B cell (primary cell): ENCODE measurements at regions not wholly inside any gene's neighbourhood (a gene's known extent, or its start where the extent isn't known, plus 50 kb on each side); places are given as distances from the start of the nearest gene placed in this dataset.

Source experiments
- EZH2 ChIP-seq: IDR thresholded peaks from 2 replicates; pipeline ENCODE4 v1.6.1; 2012; ENCODE audit warnings: borderline replicate concordance, low read depth, mild to moderate bottlenecking, moderate library complexity, low read length; ENCODE audit not compliant: insufficient read depth, poor library complexity, severe bottlenecking
- TF ChIP-seq, protein P1 (sequence below): fragments of 200-600 bp; IDR thresholded peaks from one replicate; pipeline ENCODE4 v1.8.0; 2022; ENCODE audit warnings: antibody characterized with exemption, mild to moderate bottlenecking

DNA sequence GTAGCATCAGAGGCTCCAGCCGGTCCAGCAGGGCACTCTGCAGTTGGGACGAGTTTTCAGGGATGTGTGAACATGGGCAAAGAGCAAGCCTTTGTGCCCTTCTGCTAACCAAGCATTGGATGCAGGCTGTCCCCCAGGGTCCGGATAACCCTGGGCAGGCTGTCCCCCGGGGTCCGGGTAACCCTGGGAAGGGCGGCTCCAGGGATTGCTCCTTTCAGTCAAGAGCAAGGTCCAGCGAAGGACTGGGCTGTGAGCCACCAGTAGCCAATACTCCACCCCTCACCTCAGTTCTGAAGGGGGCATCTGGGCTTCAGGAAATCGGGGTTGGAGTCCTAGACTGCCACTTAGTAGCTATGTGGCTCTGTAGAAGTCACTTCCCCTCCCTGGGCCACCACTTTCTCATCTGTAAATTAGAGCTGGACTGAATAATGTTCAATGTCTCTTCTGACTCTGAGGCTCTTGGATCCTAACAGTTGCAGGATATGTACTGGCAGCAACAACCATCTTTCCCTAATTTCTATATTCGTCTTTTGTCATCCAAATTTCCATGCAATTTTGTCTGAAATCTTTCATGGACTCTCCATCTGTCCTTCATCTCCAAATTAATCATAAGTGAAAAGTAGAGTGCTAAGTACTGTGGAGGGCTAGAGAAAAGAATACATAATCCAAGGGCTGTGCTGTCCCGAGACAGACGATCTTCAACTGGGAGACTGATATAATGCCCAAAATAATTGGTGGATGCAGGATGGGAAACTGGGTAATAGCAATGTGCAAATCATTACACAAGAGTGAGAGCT lies 137.4 kb upstream of the NTF3 start:
- TF ChIP-seq, protein P1, sequence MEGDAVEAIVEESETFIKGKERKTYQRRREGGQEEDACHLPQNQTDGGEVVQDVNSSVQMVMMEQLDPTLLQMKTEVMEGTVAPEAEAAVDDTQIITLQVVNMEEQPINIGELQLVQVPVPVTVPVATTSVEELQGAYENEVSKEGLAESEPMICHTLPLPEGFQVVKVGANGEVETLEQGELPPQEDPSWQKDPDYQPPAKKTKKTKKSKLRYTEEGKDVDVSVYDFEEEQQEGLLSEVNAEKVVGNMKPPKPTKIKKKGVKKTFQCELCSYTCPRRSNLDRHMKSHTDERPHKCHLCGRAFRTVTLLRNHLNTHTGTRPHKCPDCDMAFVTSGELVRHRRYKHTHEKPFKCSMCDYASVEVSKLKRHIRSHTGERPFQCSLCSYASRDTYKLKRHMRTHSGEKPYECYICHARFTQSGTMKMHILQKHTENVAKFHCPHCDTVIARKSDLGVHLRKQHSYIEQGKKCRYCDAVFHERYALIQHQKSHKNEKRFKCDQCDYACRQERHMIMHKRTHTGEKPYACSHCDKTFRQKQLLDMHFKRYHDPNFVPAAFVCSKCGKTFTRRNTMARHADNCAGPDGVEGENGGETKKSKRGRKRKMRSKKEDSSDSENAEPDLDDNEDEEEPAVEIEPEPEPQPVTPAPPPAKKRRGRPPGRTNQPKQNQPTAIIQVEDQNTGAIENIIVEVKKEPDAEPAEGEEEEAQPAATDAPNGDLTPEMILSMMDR: no peak
- no peak for TF ChIP-seq EZH2
